Mesendoderm (in vitro differentiated cells): ENCODE measurements at regions not wholly inside any gene's neighbourhood (a gene's known extent, or its start where the extent isn't known, plus 50 kb on each side); places are given as distances from the start of the nearest gene placed in this dataset.

ENCODE experiments used
- DNase-seq: peaks from one replicate; pipeline ENCODE4 v3.0.0; 2013
- H2AK5ac ChIP-seq: 2 replicates; pipeline ENCODE4 v1.6.1; 2013; ENCODE audit warnings: low read length, inconsistent platforms
- H2BK120ac ChIP-seq: 2 replicates; pipeline ENCODE4 v1.6.1; 2013; ENCODE audit warnings: low read depth, mild to moderate bottlenecking, low read length, moderate library complexity, mixed read lengths
- H2BK15ac ChIP-seq: replicated peaks from 2 replicates; pipeline ENCODE4 v1.6.1; 2013; ENCODE audit warnings: low read depth, mild to moderate bottlenecking, moderate library complexity
- H2BK5ac ChIP-seq: 2 replicates; pipeline ENCODE4 v1.6.1; 2013; ENCODE audit warnings: low read length, inconsistent platforms
- H3K18ac ChIP-seq: 2 replicates; pipeline ENCODE4 v1.6.1; 2013; ENCODE audit warnings: mild to moderate bottlenecking, low read length, mixed read lengths
- H3K23ac ChIP-seq: one replicate; pipeline ENCODE4 v1.6.1; 2013; ENCODE audit warnings: low read length
- H3K27ac ChIP-seq: 2 replicates; pipeline ENCODE4 v1.5.1; 2013; ENCODE audit warnings: low read depth, mild to moderate bottlenecking, inconsistent platforms, low read length, moderate library complexity
- H3K27me3 ChIP-seq: 2 replicates; pipeline ENCODE4 v1.6.1; 2013; ENCODE audit warnings: low read length, control low read depth, mild to moderate bottlenecking, inconsistent platforms; ENCODE audit not compliant: insufficient read depth, poor library complexity
- H3K36me3 ChIP-seq: 2 replicates; pipeline ENCODE4 v1.6.1; 2013; ENCODE audit warnings: low read length, inconsistent platforms; ENCODE audit not compliant: control insufficient read depth, insufficient read depth
- H3K4ac ChIP-seq: one replicate; pipeline ENCODE4 v1.6.1; 2013; ENCODE audit warnings: low read depth, mild to moderate bottlenecking, low read length, moderate library complexity
- H3K4me1 ChIP-seq: 2 replicates; pipeline ENCODE4 v1.6.1; 2013; ENCODE audit warnings: low read depth, low read length, inconsistent platforms; ENCODE audit not compliant: control insufficient read depth
- H3K4me2 ChIP-seq: 2 replicates; pipeline ENCODE4 v1.6.1; 2013; ENCODE audit warnings: low read length
- H3K4me3 ChIP-seq: 2 replicates; pipeline ENCODE4 v1.5.1; 2013; ENCODE audit warnings: mild to moderate bottlenecking, low read length
- H3K56ac ChIP-seq: one replicate; pipeline ENCODE4 v1.6.1; 2013; ENCODE audit warnings: low read length
- H3K79me1 ChIP-seq: 2 replicates; pipeline ENCODE4 v1.6.1; 2013; ENCODE audit warnings: low read length, inconsistent platforms
- H3K79me2 ChIP-seq: 2 replicates; pipeline ENCODE4 v1.6.1; 2013; ENCODE audit warnings: mild to moderate bottlenecking, low read length; ENCODE audit not compliant: control insufficient read depth, insufficient read depth
- H3K9ac ChIP-seq: 2 replicates; pipeline ENCODE4 v1.6.1; 2013; ENCODE audit warnings: low read length, inconsistent platforms
- H4K5ac ChIP-seq: one replicate; pipeline ENCODE4 v1.6.1; 2013; ENCODE audit warnings: low read length
- H4K8ac ChIP-seq: one replicate; pipeline ENCODE4 v1.6.1; 2013; ENCODE audit warnings: low read depth, mild to moderate bottlenecking, control low read depth, low read length, moderate library complexity
- WGBS: extraction: QIAGEN DNeasy Blood & Tissue Kit; methylation state at CpG from one replicate; pipeline ENCODE4 v1.1.7; 2013; ENCODE audit warnings: low lambda C conversion rate, missing lambda C conversion rate; ENCODE audit not compliant: insufficient coverage; ENCODE audit errors: extremely low coverage; 5-methylcytosine and 5-hydroxymethylcytosine counted together

DNA sequence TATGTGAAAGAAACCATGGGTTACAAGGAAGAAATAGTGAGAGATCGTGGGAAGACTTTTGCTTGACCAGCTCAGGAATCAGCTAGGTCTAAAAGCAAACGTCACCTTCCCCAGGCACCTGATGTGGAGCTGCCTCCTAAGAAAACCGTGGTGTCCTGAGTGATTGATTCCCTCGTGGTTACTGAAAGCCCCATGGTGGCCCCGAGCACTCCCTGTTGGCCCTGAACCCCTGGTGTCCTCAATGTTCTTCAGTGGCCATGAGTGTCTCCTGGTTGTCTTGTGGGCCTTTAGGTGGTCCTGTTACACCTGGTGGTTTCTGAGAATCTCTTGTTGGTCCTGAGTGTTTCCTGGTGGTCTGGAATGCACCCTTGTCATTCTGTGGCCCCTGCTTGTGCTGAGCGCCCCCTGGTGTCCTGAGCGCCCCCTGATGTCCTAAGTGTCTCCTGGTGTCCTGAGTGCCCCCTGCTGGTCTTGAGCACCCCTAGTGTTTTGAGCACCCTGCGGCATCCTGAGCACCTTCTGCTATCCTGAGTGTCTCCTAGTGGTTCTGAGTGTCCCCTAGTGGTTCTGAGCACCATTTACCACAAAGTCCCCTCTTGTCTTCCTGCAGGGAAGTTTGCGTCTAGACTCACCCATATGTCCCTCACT is 518.7 kb downstream of the TMEM121 start:
- DNase-seq: peak; percentile 2
- no CpG with 5 or more reads among the region's 9 CpGs for WGBS
- H3K4me3 ChIP-seq: no peak overlapping the region
- no peak overlapping the region for H4K8ac ChIP-seq
- H2BK15ac ChIP-seq: no peak overlapping the region
- H3K27ac ChIP-seq: no peak overlapping the region
- H2BK5ac ChIP-seq: no peak overlapping the region
- H3K4ac ChIP-seq: no peak overlapping the region
- no peak overlapping the region for H3K4me2 ChIP-seq
- no peaks in the 10 kb centered on the region for H3K27me3 ChIP-seq
- no peaks in the 10 kb centered on the region for H3K79me2 ChIP-seq
- H3K23ac ChIP-seq: no peak overlapping the region
- no peak overlapping the region for H2AK5ac ChIP-seq
- H3K36me3 ChIP-seq: no peaks in the 10 kb centered on the region
- H3K79me1 ChIP-seq: no peaks in the 10 kb centered on the region
- no peaks in the 10 kb centered on the region for H3K4me1 ChIP-seq
- H2BK120ac ChIP-seq: no peak overlapping the region
- H3K18ac ChIP-seq: no peak overlapping the region
- no peak overlapping the region for H4K5ac ChIP-seq
- H3K56ac ChIP-seq: no peak overlapping the region
- no peak overlapping the region for H3K9ac ChIP-seq

DNA sequence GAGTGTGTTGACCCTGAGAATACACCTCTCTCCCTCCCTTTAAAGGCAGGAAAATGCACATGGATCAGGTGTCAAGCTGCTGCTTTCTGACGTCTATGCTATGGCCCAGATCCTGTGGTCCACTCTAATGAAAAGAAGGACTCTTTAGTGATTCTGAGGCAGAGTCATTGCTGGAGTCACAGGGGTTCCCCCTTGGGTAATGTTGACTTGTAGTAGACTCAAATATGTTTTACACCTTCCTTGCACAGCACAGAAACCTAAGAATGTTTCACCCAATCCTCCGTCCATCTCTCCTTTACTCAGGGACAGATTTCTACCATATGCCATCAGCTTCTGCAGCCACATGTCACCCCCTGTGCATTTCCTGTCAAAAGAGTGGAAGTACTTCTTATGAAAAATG is 525.4 kb downstream of the TMEM121 start:
- H3K23ac ChIP-seq: no peak overlapping the region
- H3K4me1 ChIP-seq: no peaks in the 10 kb centered on the region
- no CpG with 5 or more reads among the region's 2 CpGs for WGBS
- H2BK5ac ChIP-seq: no peak overlapping the region
- no peaks in the 10 kb centered on the region for H3K79me2 ChIP-seq
- H3K18ac ChIP-seq: no peak overlapping the region
- no peaks in the 10 kb centered on the region for H3K36me3 ChIP-seq
- H2BK120ac ChIP-seq: no peak overlapping the region
- no peak overlapping the region for H3K9ac ChIP-seq
- H3K79me1 ChIP-seq: no peaks in the 10 kb centered on the region
- H2BK15ac ChIP-seq: no peak overlapping the region
- DNase-seq: no peak
- no peak overlapping the region for H3K4me3 ChIP-seq
- H3K4me2 ChIP-seq: no peak overlapping the region
- H3K27me3 ChIP-seq: no peaks in the 10 kb centered on the region
- H3K27ac ChIP-seq: no peak overlapping the region
- H2AK5ac ChIP-seq: no peak overlapping the region
- H3K4ac ChIP-seq: no peak overlapping the region
- H4K5ac ChIP-seq: no peak overlapping the region
- no peak overlapping the region for H3K56ac ChIP-seq
- no peak overlapping the region for H4K8ac ChIP-seq

DNA sequence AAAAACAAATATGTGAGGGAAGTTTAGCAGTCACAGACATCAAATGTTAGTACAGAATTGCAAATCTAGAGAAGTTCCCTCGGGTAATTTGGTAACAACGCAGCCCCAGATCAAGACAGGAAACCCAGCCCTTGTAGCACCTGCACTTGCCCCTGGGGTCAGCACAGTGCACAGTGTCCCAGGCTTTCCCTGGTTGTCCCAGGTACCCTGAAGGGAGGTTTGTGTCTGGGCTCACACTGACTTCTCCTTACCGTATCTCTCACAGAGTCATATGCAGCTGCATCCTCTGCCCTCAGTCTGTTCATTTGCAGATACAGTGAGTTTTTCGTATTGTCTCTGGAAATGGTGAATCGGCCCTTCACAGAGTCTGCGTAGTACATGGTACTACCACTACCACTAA is 528.9 kb downstream of the TMEM121 start:
- WGBS: no CpG with 5 or more reads among the region's 6 CpGs
- H3K79me1 ChIP-seq: no peaks in the 10 kb centered on the region

DNA sequence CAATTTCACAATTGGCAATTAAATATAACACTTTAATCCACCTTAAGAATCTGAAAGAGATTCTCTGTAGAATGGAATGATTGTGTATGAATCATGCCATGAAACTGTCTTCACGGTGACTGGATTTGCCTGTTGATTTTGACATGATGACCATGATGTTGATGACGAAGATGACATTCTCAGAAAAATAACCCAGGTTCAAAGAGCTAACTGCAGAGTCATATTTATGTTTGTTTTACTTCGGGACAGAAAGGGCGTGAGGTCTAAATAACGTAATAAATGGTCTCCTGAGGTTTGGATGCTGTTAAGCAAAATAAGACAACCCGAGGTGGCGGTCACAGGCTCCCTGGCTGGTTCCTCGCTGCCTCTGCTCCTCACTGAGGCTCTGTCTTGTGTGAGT is 532.0 kb downstream of the TMEM121 start:
- H2AK5ac ChIP-seq: no peak overlapping the region
- H4K5ac ChIP-seq: no peak overlapping the region
- no peak overlapping the region for H2BK120ac ChIP-seq
- H3K27ac ChIP-seq: no peak overlapping the region
- no peak overlapping the region for H3K4me2 ChIP-seq
- H3K4me1 ChIP-seq: no peaks in the 10 kb centered on the region
- no peaks in the 10 kb centered on the region for H3K79me2 ChIP-seq
- H3K4ac ChIP-seq: no peak overlapping the region
- H3K36me3 ChIP-seq: no peaks in the 10 kb centered on the region
- no peak overlapping the region for H2BK5ac ChIP-seq
- WGBS: no CpG with 5 or more reads among the region's 8 CpGs
- H3K79me1 ChIP-seq: no peaks in the 10 kb centered on the region
- H3K18ac ChIP-seq: no peak overlapping the region
- H4K8ac ChIP-seq: no peak overlapping the region
- no peak overlapping the region for H3K56ac ChIP-seq
- H3K4me3 ChIP-seq: no peak overlapping the region
- no peak overlapping the region for H3K9ac ChIP-seq
- H2BK15ac ChIP-seq: no peak overlapping the region
- no peak overlapping the region for H3K23ac ChIP-seq
- no peak for DNase-seq
- no peaks in the 10 kb centered on the region for H3K27me3 ChIP-seq

More for the DNA sequence above, 528.9 kb downstream of the TMEM121 start:
- no peak overlapping the region for H4K5ac ChIP-seq
- no peaks in the 10 kb centered on the region for H3K36me3 ChIP-seq
- H2BK15ac ChIP-seq: no peak overlapping the region
- H3K4me3 ChIP-seq: no peak overlapping the region
- no peak overlapping the region for H3K4ac ChIP-seq
- no peak overlapping the region for H4K8ac ChIP-seq
- H3K79me2 ChIP-seq: no peaks in the 10 kb centered on the region
- no peak overlapping the region for H3K18ac ChIP-seq
- H3K23ac ChIP-seq: no peak overlapping the region
- no peak overlapping the region for H2BK120ac ChIP-seq
- H3K56ac ChIP-seq: no peak overlapping the region
- H3K4me1 ChIP-seq: no peaks in the 10 kb centered on the region
- no peak overlapping the region for H3K4me2 ChIP-seq
- DNase-seq: no peak
- no peak overlapping the region for H3K27ac ChIP-seq
- no peak overlapping the region for H2AK5ac ChIP-seq
- no peak overlapping the region for H3K9ac ChIP-seq
- no peaks in the 10 kb centered on the region for H3K27me3 ChIP-seq
- H2BK5ac ChIP-seq: no peak overlapping the region

DNA sequence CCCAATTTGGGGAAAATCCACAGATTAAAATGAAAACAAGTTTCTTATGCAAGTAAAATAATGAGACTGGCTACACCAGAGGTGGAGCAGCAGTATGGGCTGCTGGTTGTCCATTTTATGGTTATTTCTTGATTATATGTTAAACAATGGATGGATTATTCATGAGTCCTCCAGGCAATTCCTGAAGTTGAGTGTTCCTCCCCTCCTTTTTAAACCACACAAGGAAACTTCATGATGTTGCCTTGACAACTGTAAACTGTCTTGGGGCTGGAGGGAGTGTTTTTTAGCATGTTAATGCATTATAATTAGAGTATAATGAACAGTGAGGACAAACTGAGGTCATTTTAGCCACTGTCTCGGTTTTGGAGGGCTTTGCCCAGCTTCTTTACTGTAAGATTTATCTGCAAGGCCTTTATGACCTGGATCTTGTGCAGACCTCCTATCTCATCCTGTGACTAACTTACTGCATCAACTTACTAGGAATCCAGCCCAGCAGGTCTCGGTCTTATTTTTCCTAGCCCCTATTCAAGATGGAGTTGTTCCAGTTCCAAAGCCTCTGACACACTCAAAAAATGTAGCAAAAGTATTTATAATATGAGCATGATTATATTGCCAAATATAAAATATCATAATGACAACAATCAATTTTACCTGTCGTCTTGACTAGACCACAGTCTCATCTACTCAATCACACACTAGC is 534.0 kb downstream of the TMEM121 start:
- Histone ChIP-seq H3K23ac (no peak overlapping the region), H3K79me2 (no peaks in the 10 kb centered on the region), H3K79me1 (no peaks in the 10 kb centered on the region), H4K5ac (no peak overlapping the region), H3K4me1 (no peaks in the 10 kb centered on the region), H3K4me2 (no peak overlapping the region), H3K18ac (no peak overlapping the region), H3K4ac (no peak overlapping the region), H3K27ac (no peak overlapping the region), H3K56ac (no peak overlapping the region), H4K8ac (no peak overlapping the region), H2BK120ac (no peak overlapping the region), H3K36me3 (no peaks in the 10 kb centered on the region), H3K4me3 (no peak overlapping the region), H2BK15ac (no peak overlapping the region), H2BK5ac (no peak overlapping the region), H3K27me3 (no peaks in the 10 kb centered on the region), H3K9ac (no peak overlapping the region), H2AK5ac (no peak overlapping the region)
- no peak for DNase-seq
- no CpG with 5 or more reads among the region's 3 CpGs for WGBS
